GM12875 (cell line): ENCODE measurements at regions not wholly inside any gene's neighbourhood (a gene's known extent, or its start where the extent isn't known, plus 50 kb on each side); places are given as distances from the start of the nearest gene placed in this dataset.
"Not testable (repeated sequence)": the region's sequence is repeated elsewhere in the genome, so short reads cannot be mapped to it uniquely, and the experiment has no call there.

Experiments
- H3K4me3 ChIP-seq: one replicate; pipeline ENCODE4 v1.5.1; 2011; ENCODE audit warnings: low read depth, low read length, control low read depth
- CTCF ChIP-seq: IDR thresholded peaks from 2 replicates; pipeline ENCODE4 v1.5.1; 2011; ENCODE audit warnings: low read depth, mild to moderate bottlenecking, control low read depth, inconsistent platforms, low read length, moderate library complexity, borderline replicate concordance; ENCODE audit not compliant: insufficient read depth

GRCh38 chr16:10280262-10281170, 98.3 kb upstream of the GRIN2A start:
- H3K4me3 ChIP-seq, result no peak overlapping the region
- no peak for TF ChIP-seq CTCF

DNA sequence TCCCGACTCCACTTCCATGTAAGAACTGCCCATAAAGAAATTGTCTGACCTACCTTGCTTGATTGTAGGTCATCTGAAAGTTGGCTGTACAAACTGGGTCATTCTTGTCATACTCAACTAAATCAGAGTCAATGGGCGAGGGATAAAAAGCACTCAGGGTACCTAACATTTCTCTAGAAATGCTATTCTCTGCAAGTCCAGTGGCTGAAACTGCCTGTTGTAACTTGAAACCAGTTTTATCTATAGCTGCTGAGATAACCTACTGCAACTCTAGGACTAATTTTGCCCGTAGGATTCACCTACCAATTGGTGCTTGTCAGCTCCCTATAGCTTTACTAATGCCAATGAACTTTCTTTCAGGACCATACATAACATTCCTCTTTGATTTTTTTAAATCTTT, 100.1 kb upstream of the GRIN2A start:
- no peak for TF ChIP-seq CTCF
- H3K4me3 ChIP-seq, result no peak overlapping the region

- H3K4me3 ChIP-seq, result not testable (repeated sequence)
Measured at GRCh38 chr16:10283246-10283645, 101.0 kb upstream of the GRIN2A start.

DNA sequence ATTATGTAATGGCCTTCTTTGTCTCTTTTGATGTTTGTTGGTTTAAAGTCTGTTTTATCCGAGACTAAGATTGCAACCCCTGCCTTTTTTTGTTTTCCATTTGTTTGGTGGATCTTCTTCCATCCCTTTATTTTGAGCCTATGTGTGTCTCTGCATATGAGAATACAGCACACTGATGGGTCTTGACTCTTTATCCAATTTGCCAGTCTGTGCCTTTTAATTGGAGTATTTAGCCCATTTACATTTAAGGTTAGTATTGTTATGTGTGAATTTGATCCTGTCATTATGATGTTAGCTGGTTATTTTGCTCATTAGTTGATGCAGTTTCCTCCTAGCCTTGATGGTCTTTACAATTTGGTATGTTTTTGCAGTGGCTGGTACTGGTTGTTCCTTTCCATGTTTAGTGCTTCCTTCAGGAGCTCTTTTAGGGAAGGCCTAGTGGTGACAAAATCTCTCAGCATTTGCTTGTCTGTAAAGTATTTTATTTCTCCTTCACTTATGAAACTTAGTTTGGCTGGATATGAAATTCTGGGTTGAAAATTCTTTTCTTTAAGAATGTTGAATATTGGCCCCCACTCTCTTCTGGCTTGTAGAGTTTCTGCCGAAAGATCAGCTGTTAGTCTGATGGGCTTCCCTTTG, 95.3 kb upstream of the ATF7IP2 start:
- not testable (repeated sequence) for H3K4me3 ChIP-seq

DNA sequence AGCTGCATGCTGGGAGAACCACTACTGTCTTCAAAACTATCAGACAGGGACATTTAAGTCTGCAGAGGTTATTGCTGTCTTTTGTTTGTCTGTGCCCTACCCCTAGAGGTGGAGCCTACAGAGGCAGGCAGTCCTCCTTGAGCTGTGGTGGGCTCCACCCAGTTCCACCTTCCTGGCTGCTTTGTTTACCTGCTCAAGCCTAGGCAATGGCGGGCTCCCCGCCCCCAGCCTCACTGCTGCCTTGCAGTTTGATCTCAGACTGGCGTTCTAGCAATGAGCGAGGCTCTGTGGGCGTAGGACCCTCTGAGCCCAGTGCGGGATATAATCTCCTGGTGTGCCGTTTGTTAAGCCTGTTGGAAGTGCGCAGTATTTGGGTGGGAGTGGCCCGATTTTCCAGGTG, 93.7 kb upstream of the ATF7IP2 start:
- not testable (repeated sequence) for H3K4me3 ChIP-seq

GRCh38 chr16:10292976-10293375, 92.9 kb upstream of the ATF7IP2 start:
- H3K4me3 ChIP-seq, result not testable (repeated sequence)

- H3K4me3 ChIP-seq, result not testable (repeated sequence)
Measured at GRCh38 chr16:10294153-10294552, 91.7 kb upstream of the ATF7IP2 start.

GRCh38 chr16:10296956-10297340, 88.9 kb upstream of the ATF7IP2 start:
- no peak overlapping the region for H3K4me3 ChIP-seq
- TF ChIP-seq CTCF, result no peak

DNA sequence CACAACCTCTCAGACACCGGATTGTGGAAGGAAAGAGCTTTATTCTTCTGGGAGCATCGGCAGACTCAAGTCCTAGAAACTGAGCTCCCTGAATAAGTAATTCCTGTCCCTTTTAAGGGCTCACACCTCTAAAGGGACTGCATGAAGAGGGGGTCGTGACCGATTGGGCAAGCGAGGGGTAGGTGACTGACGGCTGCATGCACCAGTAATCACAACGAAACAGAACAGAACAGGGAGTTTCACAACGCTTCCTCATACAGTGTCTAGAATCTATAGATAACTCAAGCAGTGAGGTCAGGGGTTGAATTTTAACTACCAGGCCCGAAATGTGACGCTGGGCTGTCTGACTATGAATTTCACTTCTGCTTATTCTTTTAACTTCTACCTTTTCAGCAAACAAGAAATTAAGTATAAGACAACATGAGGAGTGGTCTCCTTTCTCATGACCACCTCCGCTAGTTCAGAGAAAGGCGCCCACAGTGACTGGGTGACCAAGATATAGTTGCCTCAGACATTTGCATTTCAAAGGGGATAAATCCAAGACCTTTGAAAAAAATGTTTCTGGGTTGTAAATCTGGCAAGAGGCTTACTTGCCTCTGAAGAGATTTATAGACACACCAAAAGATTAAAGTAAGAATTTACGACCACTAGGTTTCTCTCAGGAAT, 88.4 kb upstream of the ATF7IP2 start:
- TF ChIP-seq CTCF, result no peak
- H3K4me3 ChIP-seq, result no peak overlapping the region
